Panc1 (cell line): ENCODE measurements at regions not wholly inside any gene's neighbourhood (a gene's known extent, or its start where the extent isn't known, plus 50 kb on each side); places are given as distances from the start of the nearest gene placed in this dataset.

Experiments used
- ATAC-seq: fragments of 200-7000 bp; cut with Tn5 transposase; 2 replicates; pipeline ENCODE4 v1.9.1; 2020; ENCODE audit warnings: mild to moderate bottlenecking, moderate library complexity
- BruUV-seq: library from RNA; stranded (reverse); fragments of 400-500 nt; replicated peaks from 2 replicates; lab custom pipeline; 2021; lab: Mats Ljungman, UMichigan
- CTCF ChIA-PET: fragments of 300-600 bp; sonication (Branson Sonifier 250); formaldehyde crosslinking; loops from one replicate; lab custom pipeline; 2022; ENCODE audit warnings: antibody characterized with exemption; lab: Charles Lee
- POLR2A ChIA-PET: fragments of 300-600 bp; sonication (Branson Sonifier 250); formaldehyde crosslinking; loops from one replicate; lab custom pipeline; 2022; ENCODE audit warnings: antibody characterized with exemption; lab: Charles Lee
- DNase-seq: peaks from one replicate; pipeline ENCODE4 v3.0.0-alpha.2; 2010; ENCODE audit warnings: low read depth, low spot score
- H3K27ac ChIP-seq: 2 replicates; pipeline ENCODE4 v1.5.1; 2011; ENCODE audit warnings: mild to moderate bottlenecking, low read length, inconsistent platforms
- H3K27me3 ChIP-seq: fragments of 200-500 bp; sonication (Bioruptor generic); 2 replicates; pipeline ENCODE4 v1.6.0; 2014; ENCODE audit warnings: low read length, inconsistent platforms; ENCODE audit not compliant: control insufficient read depth, insufficient read depth
- H3K36me3 ChIP-seq: fragments of 200-500 bp; sonication (Bioruptor generic); 2 replicates; pipeline ENCODE4 v1.5.1; 2014; ENCODE audit warnings: inconsistent platforms, mild to moderate bottlenecking, low read length, moderate library complexity; ENCODE audit not compliant: control insufficient read depth, insufficient read depth
- H3K4me1 ChIP-seq: 2 replicates; pipeline ENCODE4 v1.5.1; 2011; ENCODE audit warnings: inconsistent platforms, mild to moderate bottlenecking, low read length, moderate library complexity; ENCODE audit not compliant: control insufficient read depth, insufficient read depth
- H3K4me3 ChIP-seq, 2 experiments: 2 replicates each; pipeline ENCODE4 v1.5.1; 2011 to 2012; ENCODE audit warnings: low read depth in 2 of 2, low read length in 2 of 2, mild to moderate bottlenecking in 2 of 2, inconsistent platforms in 1 of 2, moderate library complexity in 1 of 2
- H3K9me3 ChIP-seq: fragments of 200-500 bp; sonication (Bioruptor generic); 2 replicates; pipeline ENCODE4 v1.5.1; 2014; ENCODE audit warnings: low read depth, mild to moderate bottlenecking, inconsistent platforms, low read length, moderate library complexity; ENCODE audit not compliant: control insufficient read depth, insufficient read depth
- CTCF ChIP-seq: fragments of 450-650 bp; IDR thresholded peaks from 2 replicates; pipeline ENCODE4 v1.5.1; 2017; ENCODE audit warnings: mild to moderate bottlenecking
- POLR2AphosphoS5 ChIP-seq: IDR thresholded peaks from 2 replicates; pipeline ENCODE4 v1.6.1; 2012; ENCODE audit warnings: mild to moderate bottlenecking, low read depth, low read length, moderate library complexity
- REST ChIP-seq, 2 experiments: IDR thresholded peaks; 2 replicates each; pipeline ENCODE4 v1.6.1; 2011 to 2012; ENCODE audit warnings: low read depth in 2 of 2, control low read depth in 1 of 2, low read length in 1 of 2, mild to moderate bottlenecking in 1 of 2, moderate library complexity in 1 of 2; ENCODE audit not compliant: insufficient read depth in 1 of 2
- SIN3A ChIP-seq: IDR thresholded peaks from 2 replicates; pipeline ENCODE4 v1.6.1; 2012; ENCODE audit warnings: low read depth, mild to moderate bottlenecking, low read length, moderate library complexity, borderline replicate concordance; ENCODE audit not compliant: insufficient read depth
- TCF7L2 ChIP-seq: IDR thresholded peaks from 2 replicates; pipeline ENCODE4 v1.6.1; 2011; ENCODE audit warnings: mild to moderate bottlenecking, low read depth, low read length, inconsistent platforms
- in situ Hi-C: cut with HindIII; loops from 2 replicates; pipeline ENCODE4 v1.10.0; 2016; ENCODE audit warnings: low sequenced_read_pairs, low pct_unique_long_range_greater_than_20kb
- intact Hi-C: fragments of 100-400 bp; cut with micrococcal nuclease; formaldehyde crosslinking; loops from one replicate; pipeline ENCODE4 v1.10.0; 2022; ENCODE audit not compliant: unreplicated experiment

DNA sequence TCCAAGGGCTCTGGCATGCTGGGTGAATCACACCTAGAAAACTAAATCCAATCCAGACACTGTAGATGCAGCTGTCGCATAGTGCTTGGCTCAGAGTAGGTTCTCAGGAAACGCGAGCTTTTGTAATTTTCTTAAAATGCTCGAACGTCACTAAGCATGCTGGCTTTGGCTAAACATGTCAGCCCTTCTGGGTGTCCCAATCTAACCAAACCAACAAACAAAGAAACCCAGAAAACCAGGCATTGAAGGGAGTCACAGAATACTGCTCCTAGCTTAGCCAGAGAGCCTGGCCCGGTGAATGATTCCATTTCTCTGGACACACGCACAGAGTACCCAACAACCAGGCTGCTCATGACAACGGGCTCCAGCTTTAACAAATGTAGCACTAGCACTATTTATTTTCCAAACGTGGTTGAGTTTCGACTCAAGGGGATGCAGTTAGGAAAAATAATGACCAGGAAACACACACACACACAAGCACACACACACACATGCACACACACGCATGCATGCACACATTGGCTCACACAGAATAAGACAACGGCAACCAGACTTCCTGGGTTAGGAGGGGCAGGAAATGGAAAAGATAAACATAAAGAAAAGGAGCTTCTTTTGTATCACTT, 492.6 kb downstream of the MIAT start:
- no TSS peak for BruUV-seq
- Histone ChIP-seq H3K9me3 (no peaks in the 10 kb centered on the region), H3K36me3 (no peaks in the 10 kb centered on the region), H3K4me3 (no peak overlapping the region), H3K27me3 (no peaks in the 10 kb centered on the region), H3K27ac (no peak overlapping the region), H3K4me1 (no peaks in the 10 kb centered on the region)
- no peak for TF ChIP-seq SIN3A
- ChIA-PET POLR2A (interaction anchor here (0.6 kb wide), 1 partner anchor 449 kb away, joined by 8 read pairs; no protein-coding TSS in a partner anchor), CTCF (no interaction called here)
- DNase-seq, result no peak
- in situ Hi-C loops, result no loop called here
- intact Hi-C loops, result no loop called here
- no peak for ATAC-seq

DNA sequence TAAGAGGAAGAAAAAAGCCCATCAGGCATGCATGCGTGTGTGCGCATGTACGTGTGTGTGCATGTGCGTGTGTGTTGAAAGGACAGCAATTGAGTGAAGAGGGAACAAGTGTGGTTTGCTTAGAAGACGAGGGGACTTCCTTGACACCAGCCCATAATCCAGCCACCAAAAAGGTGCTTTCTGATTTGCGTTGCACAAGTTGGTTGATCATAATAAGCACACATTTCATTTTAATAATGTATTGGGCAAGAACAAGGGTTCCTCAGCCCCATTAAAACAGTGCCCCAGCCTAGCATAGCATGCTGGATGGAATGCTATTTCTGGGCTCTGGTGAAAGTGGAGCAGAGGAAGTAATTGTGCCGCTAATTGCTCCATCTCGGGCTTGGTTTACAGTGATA, 493.2 kb downstream of the MIAT start:
- Histone ChIP-seq H3K4me3 (no peak overlapping the region), H3K9me3 (no peaks in the 10 kb centered on the region), H3K27me3 (no peaks in the 10 kb centered on the region), H3K27ac (no peak overlapping the region), H3K4me1 (no peaks in the 10 kb centered on the region), H3K36me3 (no peaks in the 10 kb centered on the region)
- no peak for DNase-seq
- ChIA-PET CTCF (no interaction called here), POLR2A (no interaction called here)
- no peak for ATAC-seq
- in situ Hi-C loops (no loop called here), intact Hi-C loops (no loop called here)
- no TSS peak for BruUV-seq
- TF ChIP-seq REST (IDR thresholded peaks at IDR 0.05; ENCODE audit: insufficient read depth in 1 of 2, low read depth in 2 of 2, low read length in 1 of 2) (no peak), POLR2AphosphoS5 (no peak), CTCF (no peak), TCF7L2 (no peak), SIN3A (no peak)

DNA sequence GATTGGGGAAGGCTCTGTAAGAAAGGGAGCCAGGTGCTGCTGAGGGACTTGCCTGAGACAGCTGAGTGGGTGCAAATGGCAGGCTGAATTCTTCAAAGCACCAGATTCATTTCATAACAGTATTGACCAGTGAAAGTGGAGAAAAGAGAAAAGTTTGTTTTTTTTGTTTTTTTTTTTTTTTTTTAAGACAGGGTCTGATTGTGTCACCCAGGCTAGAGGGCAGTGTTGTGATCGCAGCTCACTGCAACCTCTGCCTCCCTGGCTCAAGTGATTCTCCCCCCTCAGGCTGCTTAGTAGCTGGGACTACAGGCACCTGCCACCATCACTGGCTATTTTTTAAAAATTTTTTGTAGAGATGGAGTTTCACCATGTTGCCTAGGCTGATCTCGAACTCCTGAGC, 494.0 kb downstream of the MIAT start:
- Histone ChIP-seq H3K9me3 (no peaks in the 10 kb centered on the region), H3K36me3 (no peaks in the 10 kb centered on the region), H3K27ac (no peak overlapping the region), H3K27me3 (no peaks in the 10 kb centered on the region), H3K4me1 (no peaks in the 10 kb centered on the region), H3K4me3 (no peak overlapping the region)
- ATAC-seq, result no peak
- intact Hi-C loops, result no loop called here
- CTCF ChIA-PET, result no interaction called here
- POLR2A ChIA-PET, result no interaction called here
- in situ Hi-C loops, result no loop called here
- BruUV-seq, result no TSS peak
- DNase-seq, result no peak
- TF ChIP-seq TCF7L2 (no peak), CTCF (no peak), SIN3A (no peak), REST (IDR thresholded peaks at IDR 0.05; ENCODE audit: insufficient read depth in 1 of 2, low read depth in 2 of 2, low read length in 1 of 2) (no peak), POLR2AphosphoS5 (no peak)
